IMR-90 (cell line): ENCODE measurements at regions not wholly inside any gene's neighbourhood (a gene's known extent, or its start where the extent isn't known, plus 50 kb on each side); places are given as distances from the start of the nearest gene placed in this dataset.

Experiments
- ATAC-seq: fragments of 200-7000 bp; cut with Tn5 transposase; 2 replicates; pipeline ENCODE4 v1.9.1; 2020; ENCODE audit warnings: low read depth, mild to moderate bottlenecking, moderate library complexity
- BruUV-seq: library from RNA; stranded (reverse); fragments of 400-500 nt; replicated peaks from 2 replicates; lab custom pipeline; 2021; lab: Mats Ljungman, UMichigan
- CTCF ChIA-PET: fragments of 300-600 bp; formaldehyde crosslinking; extraction: SDS; loops from one replicate; lab custom pipeline; 2021; ENCODE audit warnings: antibody characterized with exemption; lab: Yijun Ruan, JAX
- POLR2A ChIA-PET: fragments of 300-600 bp; sonication (Branson Sonifier 250); formaldehyde crosslinking; loops from one replicate; lab custom pipeline; 2022; ENCODE audit warnings: antibody characterized with exemption; ENCODE audit not compliant: unreplicated experiment; lab: Charles Lee
- DNase-seq: peaks from one replicate; pipeline ENCODE4 v3.0.0; 2013
- H2AFZ ChIP-seq: replicated peaks from 2 replicates; pipeline ENCODE3; 2013; ENCODE audit warnings: low read length, mild to moderate bottlenecking; ENCODE audit not compliant: poor library complexity
- H2AK5ac ChIP-seq: 2 replicates; pipeline ENCODE4 v1.6.1; 2013; ENCODE audit warnings: low read depth, low read length, inconsistent platforms
- H2AK9ac ChIP-seq: replicated peaks from 2 replicates; pipeline ENCODE3; 2013; ENCODE audit warnings: mild to moderate bottlenecking, low read depth, low read length, moderate library complexity; ENCODE audit not compliant: poor library complexity
- H2BK120ac ChIP-seq: 2 replicates; pipeline ENCODE4 v1.6.1; 2013; ENCODE audit warnings: low read depth, low read length, inconsistent platforms
- H2BK15ac ChIP-seq: 3 replicates; pipeline ENCODE4 v1.6.1; 2013; ENCODE audit warnings: low read depth, low read length, inconsistent platforms
- H2BK20ac ChIP-seq: 2 replicates; pipeline ENCODE4 v1.6.1; 2013; ENCODE audit warnings: low read depth, mild to moderate bottlenecking, inconsistent platforms, low read length, moderate library complexity
- H2BK5ac ChIP-seq: 2 replicates; pipeline ENCODE4 v1.6.1; 2013; ENCODE audit warnings: mild to moderate bottlenecking, low read depth, low read length, inconsistent platforms; ENCODE audit not compliant: poor library complexity, severe bottlenecking
- H3K14ac ChIP-seq: replicated peaks from 2 replicates; pipeline ENCODE4 v1.6.1; 2013; ENCODE audit warnings: low read depth, low read length, inconsistent platforms
- H3K18ac ChIP-seq: 2 replicates; pipeline ENCODE4 v1.6.1; 2013; ENCODE audit warnings: low read depth, low read length, control low read depth
- H3K23ac ChIP-seq: 2 replicates; pipeline ENCODE4 v1.6.1; 2013; ENCODE audit warnings: low read depth, low read length, inconsistent platforms
- H3K27ac ChIP-seq: 2 replicates; pipeline ENCODE4 v1.5.1; 2013; ENCODE audit warnings: mild to moderate bottlenecking, control low read depth, low read length; ENCODE audit not compliant: insufficient read depth
- H3K27me3 ChIP-seq: 2 replicates; pipeline ENCODE4 v1.6.1; 2013; ENCODE audit warnings: low read length; ENCODE audit not compliant: control insufficient read depth, insufficient read depth
- H3K36me3 ChIP-seq: 2 replicates; pipeline ENCODE4 v1.6.1; 2013; ENCODE audit warnings: low read length, mixed read lengths; ENCODE audit not compliant: control insufficient read depth, insufficient read depth
- H3K4ac ChIP-seq: 2 replicates; pipeline ENCODE4 v1.6.1; 2013; ENCODE audit warnings: low read depth, low read length, inconsistent platforms
- H3K4me1 ChIP-seq: 2 replicates; pipeline ENCODE4 v1.6.1; 2013; ENCODE audit warnings: low read length, mixed read lengths; ENCODE audit not compliant: control insufficient read depth, insufficient read depth
- H3K4me2 ChIP-seq: 2 replicates; pipeline ENCODE4 v1.6.1; 2013; ENCODE audit warnings: low read depth, mild to moderate bottlenecking, control low read depth, low read length, moderate library complexity
- H3K4me3 ChIP-seq: 2 replicates; pipeline ENCODE4 v1.5.1; 2013; ENCODE audit warnings: low read depth, mild to moderate bottlenecking, control low read depth, low read length, moderate library complexity; ENCODE audit not compliant: insufficient read depth
- H3K56ac ChIP-seq: 2 replicates; pipeline ENCODE4 v1.6.1; 2013; ENCODE audit warnings: low read length, inconsistent platforms; ENCODE audit not compliant: insufficient read depth; ENCODE audit errors: extremely low read depth
- H3K79me1 ChIP-seq, 2 experiments: 2 replicates each; pipeline ENCODE4 v1.6.1; 2013; ENCODE audit warnings: low read length in 2 of 2, inconsistent platforms in 1 of 2, low read depth in 1 of 2
- H3K9ac ChIP-seq: 2 replicates; pipeline ENCODE4 v1.6.1; 2013; ENCODE audit warnings: low read depth, low read length, control low read depth
- H3K9me1 ChIP-seq: 2 replicates; pipeline ENCODE4 v1.6.1; 2013; ENCODE audit warnings: low read length, inconsistent platforms; ENCODE audit not compliant: insufficient read depth
- H3K9me3 ChIP-seq: 2 replicates; pipeline ENCODE4 v1.6.1; 2013; ENCODE audit warnings: low read length; ENCODE audit not compliant: control insufficient read depth, insufficient read depth
- H4K20me1 ChIP-seq: 2 replicates; pipeline ENCODE4 v1.6.1; 2013; ENCODE audit warnings: low read length, inconsistent platforms; ENCODE audit not compliant: insufficient read depth
- H4K5ac ChIP-seq: 2 replicates; pipeline ENCODE4 v1.6.1; 2013; ENCODE audit warnings: mild to moderate bottlenecking, low read depth, low read length, control low read depth
- H4K8ac ChIP-seq, 2 experiments: 2 replicates each; pipeline ENCODE4 v1.6.1; 2013; ENCODE audit warnings: low read depth in 2 of 2, low read length in 2 of 2, control low read depth in 1 of 2, inconsistent platforms in 1 of 2
- H4K91ac ChIP-seq: 2 replicates; pipeline ENCODE4 v1.6.1; 2013; ENCODE audit warnings: low read depth, low read length, inconsistent platforms; ENCODE audit not compliant: insufficient read depth
- BHLHE40 ChIP-seq: fragments of 150-350 bp; IDR thresholded peaks from 2 replicates; pipeline ENCODE4 v1.6.1; 2016; ENCODE audit warnings: mild to moderate bottlenecking, low read depth, low read length
- CEBPB ChIP-seq: IDR thresholded peaks from 2 replicates; pipeline ENCODE4 v1.6.1; 2012; ENCODE audit warnings: low read depth, low read length, improper control_type of control experiment
- CHD1 ChIP-seq: IDR thresholded peaks from 2 replicates; pipeline ENCODE4 v1.6.1; 2012; ENCODE audit warnings: low read depth, low read length, improper control_type of control experiment
- CTCF ChIP-seq: conservative IDR thresholded peaks from 2 replicates; pipeline ENCODE4 v1.5.1; 2012; ENCODE audit warnings: mild to moderate bottlenecking, low read depth, low read length, improper control_type of control experiment
- ELK1 ChIP-seq: fragments of 150-350 bp; IDR thresholded peaks from 2 replicates; pipeline ENCODE4 v1.6.1; 2016; ENCODE audit warnings: low read depth, mild to moderate bottlenecking, low read length, moderate library complexity, borderline replicate concordance
- FOS ChIP-seq: fragments of 150-350 bp; IDR thresholded peaks from 2 replicates; pipeline ENCODE4 v1.6.1; 2016; ENCODE audit warnings: low read depth, low read length
- MAFK ChIP-seq: IDR thresholded peaks from 2 replicates; pipeline ENCODE4 v1.6.1; 2012; ENCODE audit warnings: low read depth, low read length, improper control_type of control experiment
- MAZ ChIP-seq: IDR thresholded peaks from 2 replicates; pipeline ENCODE4 v1.6.1; 2012; ENCODE audit warnings: low read depth, mild to moderate bottlenecking, low read length, improper control_type of control experiment, moderate library complexity, borderline replicate concordance
- MXI1 ChIP-seq: IDR thresholded peaks from 2 replicates; pipeline ENCODE4 v1.6.1; 2012; ENCODE audit warnings: low read depth, mild to moderate bottlenecking, low read length, moderate library complexity, borderline replicate concordance
- NFE2L2 ChIP-seq: fragments of 150-350 bp; IDR thresholded peaks from 2 replicates; pipeline ENCODE4 v1.6.1; 2016; ENCODE audit warnings: low read depth, mild to moderate bottlenecking, low read length
- RAD21 ChIP-seq: IDR thresholded peaks from 2 replicates; pipeline ENCODE4 v1.6.1; 2012; ENCODE audit warnings: low read length, improper control_type of control experiment
- RCOR1 ChIP-seq: IDR thresholded peaks from 2 replicates; pipeline ENCODE4 v1.6.1; 2012; ENCODE audit warnings: mild to moderate bottlenecking, low read length, improper control_type of control experiment; ENCODE audit not compliant: insufficient replicate concordance
- RFX5 ChIP-seq: IDR thresholded peaks from 2 replicates; pipeline ENCODE4 v1.8.0; 2012; ENCODE audit warnings: low read depth, mild to moderate bottlenecking, low read length, moderate library complexity
- SMC3 ChIP-seq: fragments of 150-350 bp; IDR thresholded peaks from 2 replicates; pipeline ENCODE4 v1.6.1; 2016; ENCODE audit warnings: low read depth, mild to moderate bottlenecking, antibody characterized with exemption, low read length, moderate library complexity
- WGBS, 2 experiments: methylation state at CpG; one replicate each; pipeline versions ENCODE4 v1.1.5 to v1.1.7; 2013; ENCODE audit warnings: missing lambda C conversion rate in 2 of 2; ENCODE audit not compliant: insufficient read length in 1 of 2; ENCODE audit errors: extremely low coverage in 2 of 2; 5-methylcytosine and 5-hydroxymethylcytosine counted together
- dilution Hi-C: fragments of 300-500 bp; cut with HindIII; formaldehyde crosslinking; loops from one replicate; pipeline ENCODE4 v1.14.3; 2018; ENCODE audit warnings: low sequenced_read_pairs; ENCODE audit not compliant: unreplicated experiment
- in situ Hi-C: fragments of 300-500 bp; cut with MboI; formaldehyde crosslinking; loops from 3 replicates; pipeline ENCODE4 v1.14.3; 2019; ENCODE audit warnings: low sequenced_read_pairs, inconsistent platforms, mixed read lengths
- intact Hi-C: fragments of 100-400 bp; cut with micrococcal nuclease; formaldehyde crosslinking; loops from 2 replicates; pipeline ENCODE4 v1.10.0; 2022

GRCh38 chr10:55024713-55025112 lies 223.7 kb upstream of the PCDH15 start:
- POLR2A ChIA-PET, result no interaction called here
- no peak overlapping the region for H2BK20ac ChIP-seq
- no peak overlapping the region for H2BK120ac ChIP-seq
- no peak overlapping the region for H2AFZ ChIP-seq
- no peak overlapping the region for H3K56ac ChIP-seq
- CTCF ChIA-PET, result no interaction called here
- no peak overlapping the region for H3K14ac ChIP-seq
- H3K9me3 ChIP-seq, result no peaks in the 10 kb centered on the region
- no peaks in the 10 kb centered on the region for H4K20me1 ChIP-seq
- no peak overlapping the region for H2BK15ac ChIP-seq
- ATAC-seq (no peak), DNase-seq (no peak)
- TF ChIP-seq RCOR1 (no peak), MAFK (no peak), BHLHE40 (no peak), RAD21 (no peak), NFE2L2 (no peak), CTCF (no peak), SMC3 (no peak), CEBPB (no peak), ELK1 (no peak), MXI1 (no peak), FOS (no peak), CHD1 (no peak), MAZ (no peak), RFX5 (no peak)
- no peak overlapping the region for H3K18ac ChIP-seq
- no peaks in the 10 kb centered on the region for H3K36me3 ChIP-seq
- H3K4me1 ChIP-seq, result no peaks in the 10 kb centered on the region
- H3K4ac ChIP-seq, result no peak overlapping the region
- in situ Hi-C loops, result no loop called here
- 0% methylated on average over 1 of the region's 1 CpG; no CpG with 5 or more reads in 1 of the 2 experiments for WGBS, 2 experiments
- H2AK9ac ChIP-seq, result no peak overlapping the region
- H3K9ac ChIP-seq, result no peak overlapping the region
- H2BK5ac ChIP-seq, result no peak overlapping the region
- no TSS peak for BruUV-seq
- no peak overlapping the region for H4K91ac ChIP-seq
- no peaks in the 10 kb centered on the region for H3K9me1 ChIP-seq
- H4K8ac ChIP-seq, result no peak overlapping the region
- H3K4me2 ChIP-seq, result no peak overlapping the region
- no peak overlapping the region for H2AK5ac ChIP-seq
- intact Hi-C loops, result no loop called here
- dilution Hi-C loops, result no loop called here
- no peak overlapping the region for H3K23ac ChIP-seq
- no peaks in the 10 kb centered on the region for H3K27me3 ChIP-seq
- no peak overlapping the region for H3K4me3 ChIP-seq
- no peaks in the 10 kb centered on the region for H3K79me1 ChIP-seq
- no peak overlapping the region for H3K27ac ChIP-seq
- H4K5ac ChIP-seq, result no peak overlapping the region
